ENCODE measurements at regions not wholly inside any gene's neighbourhood (a gene's known extent, or its start where the extent isn't known, plus 50 kb on each side); places are given as distances from the start of the nearest gene placed in this dataset.

DNA sequence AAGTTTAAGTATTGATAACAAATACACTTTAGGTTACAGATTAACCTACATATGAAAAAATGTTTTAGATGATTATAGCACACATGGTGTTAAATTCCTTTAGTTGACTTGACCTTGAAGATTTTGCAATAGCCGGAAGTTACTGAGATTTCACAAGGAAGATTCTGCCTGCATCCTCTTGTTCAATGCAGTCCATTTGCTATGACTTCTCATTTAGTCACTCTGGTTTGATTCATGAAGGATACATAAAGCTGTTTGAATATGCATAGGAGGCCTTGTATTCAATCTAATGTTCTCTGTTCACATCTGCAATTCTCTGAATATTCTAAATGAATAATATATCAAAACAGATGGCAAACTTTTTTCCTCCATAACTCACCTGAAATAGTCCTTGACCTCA lies 870.2 kb upstream of the GOT2 start:
- TF ChIP-seq, protein P1, sequence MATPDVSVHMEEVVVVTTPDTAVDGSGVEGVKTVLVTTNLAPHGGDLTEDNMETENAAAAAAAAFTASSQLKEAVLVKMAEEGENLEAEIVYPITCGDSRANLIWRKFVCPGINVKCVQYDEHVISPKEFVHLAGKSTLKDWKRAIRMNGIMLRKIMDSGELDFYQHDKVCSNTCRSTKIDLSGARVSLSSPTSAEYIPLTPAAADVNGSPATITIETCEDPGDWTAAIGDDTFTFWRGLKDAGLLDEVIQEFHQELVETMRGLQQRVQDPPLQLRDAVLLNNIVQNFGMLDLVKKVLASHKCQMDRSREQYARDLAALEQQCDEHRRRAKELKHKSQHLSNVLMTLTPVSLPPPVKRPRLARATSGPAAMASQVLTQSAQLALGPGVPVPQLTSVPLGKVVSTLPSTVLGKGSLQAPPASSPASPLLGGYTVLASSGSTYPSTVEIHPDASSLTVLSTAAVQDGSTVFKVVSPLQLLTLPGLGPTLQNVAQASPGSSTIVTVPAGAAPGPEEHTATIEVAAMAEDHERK (CRISPR knock-in tag; IDR thresholded peaks at IDR 0.05; ENCODE audit: low read depth) = no peak
- TF ChIP-seq CBFB (CRISPR knock-in tag; IDR thresholded peaks at IDR 0.05) (no peak), POLR2A (IDR thresholded peaks at IDR 0.05; ENCODE audit: insufficient read depth in 1 of 2, low read depth in 2 of 2, low read length in 2 of 2) (no peak), TARDBP (CRISPR knock-in tag; IDR thresholded peaks at IDR 0.05) (no peak), ZFP36 (IDR thresholded peaks at IDR 0.05; ENCODE audit: borderline replicate concordance, low read depth, low read length, partially characterized antibody) (no peak), KLF11 (CRISPR knock-in tag; IDR thresholded peaks at IDR 0.05) (no peak), TAF1 (CRISPR knock-in tag; IDR thresholded peaks at IDR 0.05) (no peak)
- TF ChIP-seq, protein P2, sequence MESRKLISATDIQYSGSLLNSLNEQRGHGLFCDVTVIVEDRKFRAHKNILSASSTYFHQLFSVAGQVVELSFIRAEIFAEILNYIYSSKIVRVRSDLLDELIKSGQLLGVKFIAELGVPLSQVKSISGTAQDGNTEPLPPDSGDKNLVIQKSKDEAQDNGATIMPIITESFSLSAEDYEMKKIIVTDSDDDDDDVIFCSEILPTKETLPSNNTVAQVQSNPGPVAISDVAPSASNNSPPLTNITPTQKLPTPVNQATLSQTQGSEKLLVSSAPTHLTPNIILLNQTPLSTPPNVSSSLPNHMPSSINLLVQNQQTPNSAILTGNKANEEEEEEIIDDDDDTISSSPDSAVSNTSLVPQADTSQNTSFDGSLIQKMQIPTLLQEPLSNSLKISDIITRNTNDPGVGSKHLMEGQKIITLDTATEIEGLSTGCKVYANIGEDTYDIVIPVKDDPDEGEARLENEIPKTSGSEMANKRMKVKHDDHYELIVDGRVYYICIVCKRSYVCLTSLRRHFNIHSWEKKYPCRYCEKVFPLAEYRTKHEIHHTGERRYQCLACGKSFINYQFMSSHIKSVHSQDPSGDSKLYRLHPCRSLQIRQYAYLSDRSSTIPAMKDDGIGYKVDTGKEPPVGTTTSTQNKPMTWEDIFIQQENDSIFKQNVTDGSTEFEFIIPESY (CRISPR knock-in tag; IDR thresholded peaks at IDR 0.05) = no peak
- TF ChIP-seq, protein P3, sequence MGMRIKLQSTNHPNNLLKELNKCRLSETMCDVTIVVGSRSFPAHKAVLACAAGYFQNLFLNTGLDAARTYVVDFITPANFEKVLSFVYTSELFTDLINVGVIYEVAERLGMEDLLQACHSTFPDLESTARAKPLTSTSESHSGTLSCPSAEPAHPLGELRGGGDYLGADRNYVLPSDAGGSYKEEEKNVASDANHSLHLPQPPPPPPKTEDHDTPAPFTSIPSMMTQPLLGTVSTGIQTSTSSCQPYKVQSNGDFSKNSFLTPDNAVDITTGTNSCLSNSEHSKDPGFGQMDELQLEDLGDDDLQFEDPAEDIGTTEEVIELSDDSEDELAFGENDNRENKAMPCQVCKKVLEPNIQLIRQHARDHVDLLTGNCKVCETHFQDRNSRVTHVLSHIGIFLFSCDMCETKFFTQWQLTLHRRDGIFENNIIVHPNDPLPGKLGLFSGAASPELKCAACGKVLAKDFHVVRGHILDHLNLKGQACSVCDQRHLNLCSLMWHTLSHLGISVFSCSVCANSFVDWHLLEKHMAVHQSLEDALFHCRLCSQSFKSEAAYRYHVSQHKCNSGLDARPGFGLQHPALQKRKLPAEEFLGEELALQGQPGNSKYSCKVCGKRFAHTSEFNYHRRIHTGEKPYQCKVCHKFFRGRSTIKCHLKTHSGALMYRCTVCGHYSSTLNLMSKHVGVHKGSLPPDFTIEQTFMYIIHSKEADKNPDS (CRISPR knock-in tag; IDR thresholded peaks at IDR 0.05) = no peak
- TF ChIP-seq, protein P4, sequence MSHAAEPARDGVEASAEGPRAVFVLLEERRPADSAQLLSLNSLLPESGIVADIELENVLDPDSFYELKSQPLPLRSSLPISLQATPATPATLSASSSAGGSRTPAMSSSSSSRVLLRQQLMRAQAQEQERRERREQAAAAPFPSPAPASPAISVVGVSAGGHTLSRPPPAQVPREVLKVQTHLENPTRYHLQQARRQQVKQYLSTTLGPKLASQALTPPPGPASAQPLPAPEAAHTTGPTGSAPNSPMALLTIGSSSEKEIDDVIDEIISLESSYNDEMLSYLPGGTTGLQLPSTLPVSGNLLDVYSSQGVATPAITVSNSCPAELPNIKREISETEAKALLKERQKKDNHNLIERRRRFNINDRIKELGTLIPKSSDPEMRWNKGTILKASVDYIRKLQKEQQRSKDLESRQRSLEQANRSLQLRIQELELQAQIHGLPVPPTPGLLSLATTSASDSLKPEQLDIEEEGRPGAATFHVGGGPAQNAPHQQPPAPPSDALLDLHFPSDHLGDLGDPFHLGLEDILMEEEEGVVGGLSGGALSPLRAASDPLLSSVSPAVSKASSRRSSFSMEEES (CRISPR knock-in tag; IDR thresholded peaks at IDR 0.05) = no peak

Measured in HepG2 (cell line).